HepG2 (cell line): ENCODE measurements at regions not wholly inside any gene's neighbourhood (a gene's known extent, or its start where the extent isn't known, plus 50 kb on each side); places are given as distances from the start of the nearest gene placed in this dataset.

Experiments
- BCL6 ChIP-seq: IDR thresholded peaks from 2 replicates; pipeline ENCODE4 v1.6.1; 2016; ENCODE audit warnings: missing genetic modification reagents, missing compliant biosample characterization
- CREB1 ChIP-seq, 2 experiments: fragments of 450-650 bp in 1 of 2; IDR thresholded peaks; 2 replicates each; pipeline ENCODE4 v1.6.1; 2016 to 2017; ENCODE audit warnings: control low read depth in 1 of 2, mild to moderate bottlenecking in 1 of 2, missing compliant biosample characterization in 1 of 2, missing genetic modification characterization in 1 of 2
- CTCF ChIP-seq: sonication (generic); formaldehyde crosslinking; IDR thresholded peaks from 2 replicates; pipeline ENCODE4 v1.5.0; 2020; ENCODE audit warnings: mild to moderate bottlenecking, missing genetic modification reagents, moderate library complexity
- DNMT1 ChIP-seq: sonication (generic); formaldehyde crosslinking; IDR thresholded peaks from 2 replicates; pipeline ENCODE4 v1.5.1; 2020; ENCODE audit warnings: mild to moderate bottlenecking, missing genetic modification reagents
- E2F5 ChIP-seq: sonication (generic); formaldehyde crosslinking; conservative IDR thresholded peaks from 2 replicates; pipeline ENCODE4 v1.4.0; 2020; ENCODE audit warnings: missing genetic modification reagents
- HINFP ChIP-seq: sonication (generic); formaldehyde crosslinking; IDR thresholded peaks from 2 replicates; pipeline ENCODE4 v1.4.0; 2020; ENCODE audit warnings: low read depth, mild to moderate bottlenecking, missing genetic modification reagents
- HNRNPL ChIP-seq: fragments of 200-400 bp; formaldehyde crosslinking; IDR thresholded peaks from 2 replicates; pipeline ENCODE4 v1.6.1; 2017; ENCODE audit warnings: mild to moderate bottlenecking, low read depth, low read length
- KLF9 ChIP-seq: IDR thresholded peaks from 2 replicates; pipeline ENCODE4 v1.6.1; 2016; ENCODE audit warnings: low read depth
- MLX ChIP-seq: IDR thresholded peaks from 2 replicates; pipeline ENCODE4 v1.6.1; 2016
- PAXIP1 ChIP-seq: sonication (generic); formaldehyde crosslinking; conservative IDR thresholded peaks from 2 replicates; pipeline ENCODE4 v1.4.0; 2020; ENCODE audit warnings: mild to moderate bottlenecking, missing genetic modification reagents, moderate library complexity
- PHF21A ChIP-seq: sonication (generic); formaldehyde crosslinking; IDR thresholded peaks from 2 replicates; pipeline ENCODE4 v1.5.0; 2020; ENCODE audit warnings: mild to moderate bottlenecking, missing genetic modification reagents
- SALL1 ChIP-seq: sonication (generic); formaldehyde crosslinking; IDR thresholded peaks from 2 replicates; pipeline ENCODE4 v1.8.0; 2022; ENCODE audit warnings: mild to moderate bottlenecking, missing genetic modification reagents
- SAP130 ChIP-seq: IDR thresholded peaks from 2 replicates; pipeline ENCODE4 v1.6.1; 2016; ENCODE audit warnings: low read depth
- SNAPC5 ChIP-seq: sonication (generic); formaldehyde crosslinking; IDR thresholded peaks from 2 replicates; pipeline ENCODE4 v1.8.1; 2023; ENCODE audit warnings: mild to moderate bottlenecking, missing genetic modification reagents, borderline replicate concordance
- TEAD3 ChIP-seq: optimal IDR thresholded peaks from 2 replicates; pipeline ENCODE3; 2016; ENCODE audit warnings: borderline replicate concordance
- ZBTB34 ChIP-seq: sonication (generic); formaldehyde crosslinking; IDR thresholded peaks from 2 replicates; pipeline ENCODE4 v1.8.0; 2022; ENCODE audit warnings: mild to moderate bottlenecking, missing genetic modification reagents
- ZFP36L2 ChIP-seq: sonication (generic); formaldehyde crosslinking; IDR thresholded peaks from 2 replicates; pipeline ENCODE4 v1.4.0; 2020; ENCODE audit warnings: missing genetic modification reagents
- ZNF703 ChIP-seq: sonication (generic); formaldehyde crosslinking; IDR thresholded peaks from 2 replicates; pipeline ENCODE4 v1.5.1; 2020; ENCODE audit warnings: missing genetic modification reagents, mild to moderate bottlenecking, moderate library complexity, borderline replicate concordance

- peak; percentile 29 for TF ChIP-seq TEAD3 (CRISPR knock-in tag)
- TF ChIP-seq MLX (CRISPR knock-in tag): peak; percentile 40; the same call in 1 of the 2 replicates
- no peak for TF ChIP-seq KLF9
- no peak for TF ChIP-seq E2F5
- peak; percentile 72 for TF ChIP-seq PAXIP1 (CRISPR knock-in tag)
- TF ChIP-seq SALL1 (CRISPR knock-in tag): peak; percentile 16; the same call in 1 of the 2 replicates
- no peak for TF ChIP-seq HINFP (CRISPR knock-in tag)
- no peak for TF ChIP-seq HNRNPL
- TF ChIP-seq ZNF703 (CRISPR knock-in tag): no peak
- peak; percentile 42; the same call in 1 of the 2 replicates for TF ChIP-seq ZBTB34 (CRISPR knock-in tag)
- TF ChIP-seq DNMT1 (CRISPR knock-in tag): no peak
- TF ChIP-seq CTCF: no peak
- peak; percentile 85 for TF ChIP-seq BCL6
- TF ChIP-seq PHF21A (CRISPR knock-in tag): 0 out of 2 replicates have a peak, but pooled peaks have one; percentile 34
- no peak for TF ChIP-seq CREB1 (IDR thresholded peaks at IDR 0.05)
- TF ChIP-seq CREB1 (CRISPR knock-in tag; IDR thresholded peaks at IDR 0.05): 0 out of 2 replicates have a peak, but pooled peaks have one; percentile 27
- TF ChIP-seq SNAPC5 (CRISPR knock-in tag): 0 out of 2 replicates have a peak, but pooled peaks have one; percentile 41
- peak; percentile 37; the same call in 1 of the 2 replicates for TF ChIP-seq SAP130 (CRISPR knock-in tag)
- TF ChIP-seq ZFP36L2 (CRISPR knock-in tag): no peak
Observed at GRCh38 chr1:213733705-213734104, 254.1 kb upstream of the PROX1 start (continued).
